ENCODE measurements at regions not wholly inside any gene's neighbourhood (a gene's known extent, or its start where the extent isn't known, plus 50 kb on each side); places are given as distances from the start of the nearest gene placed in this dataset.
"Not testable (repeated sequence)": the region's sequence is repeated elsewhere in the genome, so short reads cannot be mapped to it uniquely, and the experiment has no call there.

GRCh38 chr7:131638641-131639430 is 82.4 kb upstream of the PODXL start:
- no peaks in the 10 kb centered on the region for H3K9me3 ChIP-seq (ENCODE audit: control insufficient read depth in 5 of 5, low read length in 5 of 5)
- H3K4me1 ChIP-seq (ENCODE audit: control insufficient read depth in 5 of 5, insufficient read depth in 5 of 5, low read length in 5 of 5), result peaks cover 0 to 2% (median 0%) of the 10 kb centered on the region in 5 donors
- no peak overlapping the region for H3K27ac ChIP-seq (ENCODE audit: low read depth, low read length)
- no peak overlapping the region for H3K9ac ChIP-seq (ENCODE audit: low read length in 5 of 5)
- no peak overlapping the region for H3K4me3 ChIP-seq (ENCODE audit: low read depth in 1 of 5, low read length in 5 of 5)
- H3K27me3 ChIP-seq (ENCODE audit: control insufficient read depth in 5 of 5, insufficient read depth in 4 of 5, low read length in 5 of 5), result peaks cover 0 to 7% (median 3%) of the 10 kb centered on the region in 5 donors
- no peaks in the 10 kb centered on the region for H3K36me3 ChIP-seq (ENCODE audit: control insufficient read depth in 5 of 5, insufficient read depth in 5 of 5, low read length in 5 of 5)

DNA sequence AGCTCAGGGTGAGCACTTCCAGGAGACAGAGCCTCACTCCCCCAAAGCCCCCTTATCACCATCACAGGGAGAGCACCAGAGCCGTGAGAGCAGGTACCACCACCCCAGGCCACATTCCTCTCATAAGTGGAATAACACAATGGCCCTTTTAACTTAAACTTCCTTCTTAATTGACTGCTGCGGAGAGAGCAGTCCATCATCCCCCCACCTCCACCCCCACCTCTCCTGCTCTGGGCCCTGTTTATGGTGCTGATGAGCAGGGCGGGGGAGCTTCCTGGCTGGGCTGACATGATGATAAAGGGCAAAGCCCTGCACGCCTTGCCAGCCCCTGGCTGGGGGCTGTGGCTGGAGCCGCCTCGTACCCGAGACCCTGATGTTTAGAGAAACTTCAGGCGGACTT is 81.4 kb upstream of the PODXL start:
- H3K4me3 ChIP-seq (ENCODE audit: low read depth in 1 of 5, low read length in 5 of 5), result no peak overlapping the region
- H3K36me3 ChIP-seq (ENCODE audit: control insufficient read depth in 5 of 5, insufficient read depth in 5 of 5, low read length in 5 of 5), result no peaks in the 10 kb centered on the region
- H3K27ac ChIP-seq (ENCODE audit: low read depth, low read length), result no peak overlapping the region
- H3K9ac ChIP-seq (ENCODE audit: low read length in 5 of 5), result no peak overlapping the region
- H3K9me3 ChIP-seq (ENCODE audit: control insufficient read depth in 5 of 5, low read length in 5 of 5), result no peaks in the 10 kb centered on the region
- H3K27me3 ChIP-seq (ENCODE audit: control insufficient read depth in 5 of 5, insufficient read depth in 4 of 5, low read length in 5 of 5), result peaks cover 0 to 10% (median 0%) of the 10 kb centered on the region in 5 donors
- peaks cover 0 to 6% (median 0%) of the 10 kb centered on the region in 5 donors for H3K4me1 ChIP-seq (ENCODE audit: control insufficient read depth in 5 of 5, insufficient read depth in 5 of 5, low read length in 5 of 5)

DNA sequence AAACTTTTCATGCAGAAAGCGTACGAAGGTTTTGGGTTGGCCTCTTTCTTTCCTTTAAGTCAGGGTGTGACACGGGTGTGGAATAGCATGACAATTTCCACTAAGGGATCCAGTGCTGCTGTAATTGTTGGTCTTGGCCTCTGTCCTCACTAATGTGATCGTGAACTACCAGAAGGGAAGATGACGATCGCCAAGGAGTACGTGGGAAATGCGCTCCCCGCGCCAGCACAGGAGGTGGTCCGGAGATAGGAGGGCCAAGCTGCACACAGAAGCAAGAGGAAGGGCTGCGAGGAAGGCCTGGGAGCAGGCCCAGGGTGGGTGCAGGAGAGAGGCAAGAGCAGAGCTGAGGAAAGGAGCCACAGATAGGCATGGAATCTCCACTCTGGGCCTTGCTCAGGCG is 79.7 kb upstream of the PODXL start:
- peaks cover 0 to 10% (median 0%) of the 10 kb centered on the region in 5 donors for H3K27me3 ChIP-seq (ENCODE audit: control insufficient read depth in 5 of 5, insufficient read depth in 4 of 5, low read length in 5 of 5)
- H3K4me1 ChIP-seq (ENCODE audit: control insufficient read depth in 5 of 5, insufficient read depth in 5 of 5, low read length in 5 of 5), result peaks cover 0 to 6% (median 0%) of the 10 kb centered on the region in 5 donors
- no peaks in the 10 kb centered on the region for H3K9me3 ChIP-seq (ENCODE audit: control insufficient read depth in 5 of 5, low read length in 5 of 5)
- no peak overlapping the region for H3K4me3 ChIP-seq (ENCODE audit: low read depth in 1 of 5, low read length in 5 of 5)
- no peak overlapping the region for H3K27ac ChIP-seq (ENCODE audit: low read depth, low read length)
- H3K9ac ChIP-seq (ENCODE audit: low read length in 5 of 5), result no peak overlapping the region
- H3K36me3 ChIP-seq (ENCODE audit: control insufficient read depth in 5 of 5, insufficient read depth in 5 of 5, low read length in 5 of 5), result no peaks in the 10 kb centered on the region

DNA sequence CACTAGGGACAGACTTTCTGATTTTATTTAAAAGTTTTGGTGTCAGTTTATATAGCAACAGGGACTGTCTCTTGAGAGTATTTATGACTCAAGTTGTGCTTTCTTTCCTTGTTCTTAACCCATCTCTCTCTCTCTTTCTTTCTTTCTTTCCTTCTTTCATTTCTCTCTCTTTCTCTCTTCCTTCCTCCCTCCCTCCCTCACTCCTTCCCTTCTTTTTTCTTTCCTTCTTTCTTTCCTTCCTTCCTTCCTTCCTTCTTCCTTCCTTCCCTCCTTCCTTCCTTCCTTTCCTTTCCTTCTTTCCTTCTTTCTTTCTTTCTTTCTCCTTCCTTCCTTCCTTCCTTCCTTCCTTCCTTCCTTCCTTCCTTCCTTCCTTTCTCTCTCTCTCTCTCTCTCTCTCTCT is 77.8 kb upstream of the PODXL start:
- H3K4me3 ChIP-seq (ENCODE audit: low read depth in 1 of 5, low read length in 5 of 5); H3K9ac ChIP-seq (ENCODE audit: low read length in 5 of 5); H3K36me3 ChIP-seq (ENCODE audit: control insufficient read depth in 5 of 5, insufficient read depth in 5 of 5, low read length in 5 of 5); H3K27ac ChIP-seq (ENCODE audit: low read depth, low read length); H3K9me3 ChIP-seq (ENCODE audit: control insufficient read depth in 5 of 5, low read length in 5 of 5): not testable (repeated sequence)
- Histone ChIP-seq H3K4me1 (ENCODE audit: control insufficient read depth in 5 of 5, insufficient read depth in 5 of 5, low read length in 5 of 5) (peaks cover 0 to 16% (median 4%) of the 10 kb centered on the region in 5 donors), H3K27me3 (ENCODE audit: control insufficient read depth in 5 of 5, insufficient read depth in 4 of 5, low read length in 5 of 5) (peaks cover 0 to 13% (median 2%) of the 10 kb centered on the region in 5 donors)

DNA sequence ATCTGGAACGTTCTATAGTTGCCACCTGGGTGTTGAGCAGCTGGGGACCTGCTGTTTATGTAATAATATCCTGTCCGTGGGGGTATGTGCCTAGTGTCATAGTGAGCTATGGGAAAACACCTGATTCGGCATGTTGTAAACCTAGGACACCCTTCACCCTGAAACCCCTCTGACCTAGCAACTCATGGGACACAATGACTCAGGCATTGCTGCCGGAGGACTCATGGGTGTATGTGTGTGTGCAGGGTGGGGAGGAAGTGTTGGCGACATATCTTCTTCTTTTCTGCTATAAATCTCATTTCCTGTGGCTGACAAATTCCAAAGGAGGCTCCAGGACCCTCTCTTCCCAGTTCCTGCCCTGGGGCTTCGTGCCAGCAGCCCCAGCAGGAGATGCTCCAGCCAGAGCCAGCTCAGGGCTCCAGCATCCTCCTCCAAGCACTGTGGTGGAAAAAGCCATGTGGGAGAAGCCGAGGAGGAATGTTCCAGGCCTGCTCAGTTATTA is 77.0 kb upstream of the PODXL start:
- H3K36me3 ChIP-seq (ENCODE audit: control insufficient read depth in 5 of 5, insufficient read depth in 5 of 5, low read length in 5 of 5), result no peaks in the 10 kb centered on the region
- no peak overlapping the region for H3K9ac ChIP-seq (ENCODE audit: low read length in 5 of 5)
- peaks cover 0 to 22% (median 11%) of the 10 kb centered on the region in 5 donors for H3K4me1 ChIP-seq (ENCODE audit: control insufficient read depth in 5 of 5, insufficient read depth in 5 of 5, low read length in 5 of 5)
- no peaks in the 10 kb centered on the region for H3K9me3 ChIP-seq (ENCODE audit: control insufficient read depth in 5 of 5, low read length in 5 of 5)
- peaks cover 0 to 10% (median 2%) of the 10 kb centered on the region in 5 donors for H3K27me3 ChIP-seq (ENCODE audit: control insufficient read depth in 5 of 5, insufficient read depth in 4 of 5, low read length in 5 of 5)
- H3K27ac ChIP-seq (ENCODE audit: low read depth, low read length), result no peak overlapping the region
- no peak overlapping the region for H3K4me3 ChIP-seq (ENCODE audit: low read depth in 1 of 5, low read length in 5 of 5)

DNA sequence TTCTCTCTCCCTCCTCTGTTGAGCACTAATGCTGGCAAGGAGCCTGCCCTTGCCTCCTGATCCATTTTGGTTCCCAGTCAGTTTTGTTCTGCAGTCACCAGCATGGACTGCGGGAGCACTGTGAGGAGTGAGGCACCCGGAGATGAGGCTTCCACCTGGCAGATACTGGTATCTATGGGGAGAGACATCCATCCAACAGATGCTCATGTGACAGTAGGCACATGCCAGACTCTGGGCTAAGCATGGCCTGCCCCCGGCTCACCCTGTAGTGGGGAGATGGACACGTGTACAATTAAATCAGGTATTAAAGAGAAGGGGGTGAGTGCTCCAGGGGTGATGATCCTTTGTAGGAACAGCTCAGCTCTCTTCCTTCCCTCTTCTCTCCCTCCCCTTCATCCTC is 74.0 kb upstream of the PODXL start:
- Histone ChIP-seq H3K9me3 (ENCODE audit: control insufficient read depth in 5 of 5, low read length in 5 of 5) (no peaks in the 10 kb centered on the region), H3K9ac (ENCODE audit: low read length in 5 of 5) (no peak overlapping the region), H3K27ac (ENCODE audit: low read depth, low read length) (no peak overlapping the region), H3K27me3 (ENCODE audit: control insufficient read depth in 5 of 5, insufficient read depth in 4 of 5, low read length in 5 of 5) (peaks cover 0 to 13% (median 2%) of the 10 kb centered on the region in 5 donors), H3K4me1 (ENCODE audit: control insufficient read depth in 5 of 5, insufficient read depth in 5 of 5, low read length in 5 of 5) (peaks cover 0 to 35% (median 19%) of the 10 kb centered on the region in 5 donors), H3K4me3 (ENCODE audit: low read depth in 1 of 5, low read length in 5 of 5) (no peak overlapping the region), H3K36me3 (ENCODE audit: control insufficient read depth in 5 of 5, insufficient read depth in 5 of 5, low read length in 5 of 5) (no peaks in the 10 kb centered on the region)

GRCh38 chr7:131629217-131629882 is 72.9 kb upstream of the PODXL start:
- Histone ChIP-seq H3K4me1 (ENCODE audit: control insufficient read depth in 5 of 5, insufficient read depth in 5 of 5, low read length in 5 of 5) (peaks cover 0 to 40% (median 19%) of the 10 kb centered on the region in 5 donors), H3K9ac (ENCODE audit: low read length in 5 of 5) (no peak overlapping the region), H3K9me3 (ENCODE audit: control insufficient read depth in 5 of 5, low read length in 5 of 5) (no peaks in the 10 kb centered on the region), H3K4me3 (ENCODE audit: low read depth in 1 of 5, low read length in 5 of 5) (no peak overlapping the region), H3K27ac (ENCODE audit: low read depth, low read length) (no peak overlapping the region), H3K27me3 (ENCODE audit: control insufficient read depth in 5 of 5, insufficient read depth in 4 of 5, low read length in 5 of 5) (peaks cover 0 to 13% (median 2%) of the 10 kb centered on the region in 5 donors), H3K36me3 (ENCODE audit: control insufficient read depth in 5 of 5, insufficient read depth in 5 of 5, low read length in 5 of 5) (no peaks in the 10 kb centered on the region)

- Histone ChIP-seq H3K4me1 (ENCODE audit: control insufficient read depth in 5 of 5, insufficient read depth in 5 of 5, low read length in 5 of 5) (peaks cover 0 to 44% (median 19%) of the 10 kb centered on the region in 5 donors), H3K36me3 (ENCODE audit: control insufficient read depth in 5 of 5, insufficient read depth in 5 of 5, low read length in 5 of 5) (no peaks in the 10 kb centered on the region), H3K27ac (ENCODE audit: low read depth, low read length) (no peak overlapping the region)
These were observed 72.2 kb upstream of the PODXL start for GRCh38 chr7:131628634-131629033.

DNA sequence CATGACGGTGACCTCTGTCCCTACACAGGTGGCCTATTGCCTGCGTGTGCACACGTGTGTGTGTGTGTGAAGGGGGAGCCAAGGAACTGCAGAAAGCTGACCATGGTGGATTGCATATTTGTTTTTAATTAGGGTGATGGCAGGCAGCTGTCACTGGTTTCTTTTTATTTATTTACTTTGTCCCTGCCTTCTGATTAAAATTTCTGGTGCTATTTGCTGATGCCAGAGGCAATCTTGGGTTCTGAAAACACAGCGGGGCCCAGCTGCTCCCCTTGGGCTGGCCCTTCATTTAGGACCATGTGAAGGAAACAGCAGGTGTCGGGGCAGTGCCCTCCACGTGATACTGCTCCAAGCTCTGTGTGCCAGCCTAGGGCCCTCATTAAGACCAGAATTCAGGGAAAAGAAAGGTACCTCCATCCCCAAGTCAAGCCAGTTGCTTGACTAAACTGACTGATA is 71.3 kb upstream of the PODXL start:
- Histone ChIP-seq H3K9me3 (ENCODE audit: control insufficient read depth in 5 of 5, low read length in 5 of 5) (no peaks in the 10 kb centered on the region), H3K27me3 (ENCODE audit: control insufficient read depth in 5 of 5, insufficient read depth in 4 of 5, low read length in 5 of 5) (peaks cover 0 to 10% (median 6%) of the 10 kb centered on the region in 5 donors), H3K4me1 (ENCODE audit: control insufficient read depth in 5 of 5, insufficient read depth in 5 of 5, low read length in 5 of 5) (peaks cover 0 to 45% (median 19%) of the 10 kb centered on the region in 5 donors), H3K4me3 (ENCODE audit: low read depth in 1 of 5, low read length in 5 of 5) (no peak overlapping the region), H3K27ac (ENCODE audit: low read depth, low read length) (no peak overlapping the region), H3K36me3 (ENCODE audit: control insufficient read depth in 5 of 5, insufficient read depth in 5 of 5, low read length in 5 of 5) (no peaks in the 10 kb centered on the region), H3K9ac (ENCODE audit: low read length in 5 of 5) (no peak overlapping the region)

More at GRCh38 chr7:131628634-131629033, 72.2 kb upstream of the PODXL start:
- peaks cover 0 to 13% (median 2%) of the 10 kb centered on the region in 5 donors for H3K27me3 ChIP-seq (ENCODE audit: control insufficient read depth in 5 of 5, insufficient read depth in 4 of 5, low read length in 5 of 5)
- H3K9me3 ChIP-seq (ENCODE audit: control insufficient read depth in 5 of 5, low read length in 5 of 5), result no peaks in the 10 kb centered on the region
- no peak overlapping the region for H3K9ac ChIP-seq (ENCODE audit: low read length in 5 of 5)
- H3K4me3 ChIP-seq (ENCODE audit: low read depth in 1 of 5, low read length in 5 of 5), result no peak overlapping the region

- H3K4me1 ChIP-seq (ENCODE audit: control insufficient read depth in 5 of 5, insufficient read depth in 5 of 5, low read length in 5 of 5), result peaks cover 2 to 54% (median 19%) of the 10 kb centered on the region in 5 donors
- H3K36me3 ChIP-seq (ENCODE audit: control insufficient read depth in 5 of 5, insufficient read depth in 5 of 5, low read length in 5 of 5), result no peaks in the 10 kb centered on the region
- H3K9me3 ChIP-seq (ENCODE audit: control insufficient read depth in 5 of 5, low read length in 5 of 5), result no peaks in the 10 kb centered on the region
- no peak overlapping the region for H3K27ac ChIP-seq (ENCODE audit: low read depth, low read length)
- no peak overlapping the region for H3K4me3 ChIP-seq (ENCODE audit: low read depth in 1 of 5, low read length in 5 of 5)
- no peak overlapping the region for H3K9ac ChIP-seq (ENCODE audit: low read length in 5 of 5)
- H3K27me3 ChIP-seq (ENCODE audit: control insufficient read depth in 5 of 5, insufficient read depth in 4 of 5, low read length in 5 of 5), result peaks cover 0 to 10% (median 6%) of the 10 kb centered on the region in 5 donors
These were observed 70.2 kb upstream of the PODXL start for GRCh38 chr7:131626643-131627042.

Measured in subcutaneous abdominal adipose tissue (tissue), 5 donors.